Neuronal stem cell (in vitro differentiated cells): ENCODE measurements at regions not wholly inside any gene's neighbourhood (a gene's known extent, or its start where the extent isn't known, plus 50 kb on each side); places are given as distances from the start of the nearest gene placed in this dataset.
"Not testable (repeated sequence)": the region's sequence is repeated elsewhere in the genome, so short reads cannot be mapped to it uniquely, and the experiment has no call there.

Experiments
- DNase-seq: peaks from one replicate; pipeline ENCODE4 v3.0.0-alpha.2; 2013; ENCODE audit warnings: low spot score
- H2AFZ ChIP-seq: one replicate; pipeline ENCODE4 v1.6.1; 2013; ENCODE audit warnings: mild to moderate bottlenecking, low read length, inconsistent platforms
- H2AK5ac ChIP-seq: 2 replicates; pipeline ENCODE4 v1.6.1; 2013; ENCODE audit warnings: low read depth, mild to moderate bottlenecking, inconsistent platforms, low read length, moderate library complexity, mixed read lengths
- H2BK120ac ChIP-seq: 2 replicates; pipeline ENCODE4 v1.6.1; 2013; ENCODE audit warnings: low read depth, mild to moderate bottlenecking, inconsistent platforms, low read length, moderate library complexity, mixed read lengths
- H2BK12ac ChIP-seq: one replicate; pipeline ENCODE4 v1.6.1; 2013; ENCODE audit warnings: low read length, inconsistent platforms
- H2BK15ac ChIP-seq: 2 replicates; pipeline ENCODE4 v1.6.1; 2013; ENCODE audit warnings: mild to moderate bottlenecking, low read length, inconsistent platforms, mixed read lengths
- H2BK5ac ChIP-seq: one replicate; pipeline ENCODE4 v1.6.1; 2013; ENCODE audit warnings: inconsistent platforms, mild to moderate bottlenecking, low read length, moderate library complexity
- H3K14ac ChIP-seq: one replicate; pipeline ENCODE4 v1.6.1; 2013; ENCODE audit warnings: low read length, inconsistent platforms
- H3K18ac ChIP-seq: 2 replicates; pipeline ENCODE4 v1.6.1; 2013; ENCODE audit warnings: low read length, inconsistent platforms
- H3K23ac ChIP-seq: 2 replicates; pipeline ENCODE4 v1.6.1; 2013; ENCODE audit warnings: low read depth, mild to moderate bottlenecking, mixed read lengths, low read length, inconsistent platforms; ENCODE audit not compliant: poor library complexity
- H3K27ac ChIP-seq: replicated peaks from 3 replicates; pipeline ENCODE4 v1.5.1; 2013; ENCODE audit warnings: low read length, inconsistent platforms
- H3K27me3 ChIP-seq, 3 experiments: 2 replicates each; pipeline ENCODE4 v1.6.1; 2013; ENCODE audit warnings: low read length in 3 of 3, mild to moderate bottlenecking in 2 of 3, inconsistent platforms in 1 of 3, low read depth in 1 of 3, mixed read lengths in 1 of 3, moderate library complexity in 1 of 3; ENCODE audit not compliant: control insufficient read depth in 3 of 3, insufficient read depth in 3 of 3
- H3K36me3 ChIP-seq, 2 donors: replicated peaks in 1 of 2; 2 replicates each; pipeline ENCODE4 v1.6.1; 2013; ENCODE audit warnings: low read length in 2 of 2; ENCODE audit not compliant: control insufficient read depth in 2 of 2, insufficient read depth in 2 of 2
- H3K4ac ChIP-seq: 2 replicates; pipeline ENCODE4 v1.6.1; 2013; ENCODE audit warnings: inconsistent platforms, mild to moderate bottlenecking, low read length, moderate library complexity
- H3K4me1 ChIP-seq, 2 donors: 1 replicate in 1 of 2; 2 replicates in 1 of 2; pipeline ENCODE4 v1.6.1; 2013; ENCODE audit warnings: low read length in 2 of 2, low read depth in 1 of 2; ENCODE audit not compliant: control insufficient read depth in 2 of 2, insufficient read depth in 1 of 2
- H3K4me2 ChIP-seq: one replicate; pipeline ENCODE4 v1.6.1; 2013; ENCODE audit warnings: mild to moderate bottlenecking, low read length, inconsistent platforms; ENCODE audit not compliant: insufficient read depth, poor library complexity, severe bottlenecking
- H3K4me3 ChIP-seq, 2 donors: 2 replicates each; pipeline ENCODE4 v1.5.1; 2013; ENCODE audit warnings: low read length in 2 of 2, mild to moderate bottlenecking in 2 of 2, inconsistent platforms in 1 of 2, moderate library complexity in 1 of 2
- H3K79me1 ChIP-seq: one replicate; pipeline ENCODE4 v1.6.1; 2013; ENCODE audit warnings: low read depth, mild to moderate bottlenecking, inconsistent platforms, low read length, moderate library complexity
- H3K9ac ChIP-seq: one replicate; pipeline ENCODE4 v1.6.1; 2013; ENCODE audit warnings: mild to moderate bottlenecking, low read depth, low read length, inconsistent platforms; ENCODE audit not compliant: poor library complexity
- H3K9me3 ChIP-seq, 2 donors: replicated peaks in 1 of 2; 2 replicates each; pipeline versions ENCODE3 to v1.6.1; 2013; ENCODE audit warnings: low read length in 2 of 2, mild to moderate bottlenecking in 2 of 2, inconsistent platforms in 1 of 2, low read depth in 1 of 2, mixed read lengths in 1 of 2, moderate library complexity in 1 of 2; ENCODE audit not compliant: control insufficient read depth in 2 of 2, insufficient read depth in 1 of 2
- H4K8ac ChIP-seq: one replicate; pipeline ENCODE4 v1.6.1; 2013; ENCODE audit warnings: low read depth, mild to moderate bottlenecking, inconsistent platforms, low read length, moderate library complexity
- H4K91ac ChIP-seq: one replicate; pipeline ENCODE4 v1.6.1; 2013; ENCODE audit warnings: low read length, low read depth, mild to moderate bottlenecking, inconsistent platforms; ENCODE audit not compliant: poor library complexity
- WGBS, 2 donors: extraction: QIAGEN DNeasy Blood & Tissue Kit; methylation state at CpG; one replicate each; pipeline ENCODE4 v1.1.7; 2013; ENCODE audit warnings: missing lambda C conversion rate in 2 of 2, mixed read lengths in 1 of 2; ENCODE audit not compliant: insufficient read length in 2 of 2, insufficient replicate concordance in 1 of 2; ENCODE audit errors: extremely low coverage in 2 of 2; 5-methylcytosine and 5-hydroxymethylcytosine counted together

- H3K27me3 ChIP-seq, result no peaks in the 10 kb centered on the region
- no peak overlapping the region for H2AK5ac ChIP-seq
- no peak overlapping the region for H4K8ac ChIP-seq
- no peak overlapping the region for H3K18ac ChIP-seq
- no peak overlapping the region for H3K4me3 ChIP-seq
- H2BK12ac ChIP-seq, result no peak overlapping the region
- no peak overlapping the region for H2AFZ ChIP-seq
- H2BK15ac ChIP-seq, result no peak overlapping the region
- H3K79me1 ChIP-seq, result no peaks in the 10 kb centered on the region
- no peaks in the 10 kb centered on the region for H3K9me3 ChIP-seq
- H3K4me2 ChIP-seq, result no peak overlapping the region
- H3K4me1 ChIP-seq, result no peaks in the 10 kb centered on the region
- no peak overlapping the region for H3K23ac ChIP-seq
- no peak overlapping the region for H2BK5ac ChIP-seq
- DNase-seq, result no peak
- H3K27ac ChIP-seq, result no peak overlapping the region
- no peak overlapping the region for H2BK120ac ChIP-seq
- no peak overlapping the region for H4K91ac ChIP-seq
- H3K36me3 ChIP-seq, result no peaks in the 10 kb centered on the region
- H3K14ac ChIP-seq, result no peak overlapping the region
- no peak overlapping the region for H3K4ac ChIP-seq
- H3K9ac ChIP-seq, result no peak overlapping the region
Measured at GRCh38 chr5:122665051-122665450, 109.8 kb upstream of the SNX2 start.

GRCh38 chr5:122668552-122668951, 106.3 kb upstream of the SNX2 start:
- Histone ChIP-seq H4K8ac (no peak overlapping the region), H2BK5ac (no peak overlapping the region), H3K18ac (no peak overlapping the region), H3K9me3 (no peaks in the 10 kb centered on the region), H3K23ac (no peak overlapping the region), H3K4me1 (no peaks in the 10 kb centered on the region), H4K91ac (no peak overlapping the region), H3K27me3 (no peaks in the 10 kb centered on the region), H3K27ac (no peak overlapping the region), H3K9ac (no peak overlapping the region), H2BK15ac (no peak overlapping the region), H3K14ac (no peak overlapping the region), H3K4me2 (no peak overlapping the region), H2BK12ac (no peak overlapping the region), H3K36me3 (no peaks in the 10 kb centered on the region), H3K4me3 (no peak overlapping the region), H2AK5ac (no peak overlapping the region), H3K79me1 (no peaks in the 10 kb centered on the region), H2BK120ac (no peak overlapping the region), H2AFZ (no peak overlapping the region), H3K4ac (no peak overlapping the region)
- no peak for DNase-seq
- WGBS, 2 donors, result no CpG with 5 or more reads among the region's 2 CpGs

- H4K91ac ChIP-seq, H2BK12ac ChIP-seq, H3K27me3 ChIP-seq, H3K4me2 ChIP-seq, H2AFZ ChIP-seq, H3K36me3 ChIP-seq, H2AK5ac ChIP-seq, H3K4me1 ChIP-seq, H3K4me3 ChIP-seq, H4K8ac ChIP-seq, H3K27ac ChIP-seq, H3K14ac ChIP-seq, DNase-seq, H3K4ac ChIP-seq, H3K79me1 ChIP-seq, H3K18ac ChIP-seq, H2BK15ac ChIP-seq, H3K9me3 ChIP-seq, H2BK120ac ChIP-seq, H2BK5ac ChIP-seq, H3K23ac ChIP-seq, H3K9ac ChIP-seq: not testable (repeated sequence)
- no CpG with 5 or more reads among the region's 1 CpG for WGBS, 2 donors
Measured at GRCh38 chr5:122669709-122670108, 105.2 kb upstream of the SNX2 start.

DNA sequence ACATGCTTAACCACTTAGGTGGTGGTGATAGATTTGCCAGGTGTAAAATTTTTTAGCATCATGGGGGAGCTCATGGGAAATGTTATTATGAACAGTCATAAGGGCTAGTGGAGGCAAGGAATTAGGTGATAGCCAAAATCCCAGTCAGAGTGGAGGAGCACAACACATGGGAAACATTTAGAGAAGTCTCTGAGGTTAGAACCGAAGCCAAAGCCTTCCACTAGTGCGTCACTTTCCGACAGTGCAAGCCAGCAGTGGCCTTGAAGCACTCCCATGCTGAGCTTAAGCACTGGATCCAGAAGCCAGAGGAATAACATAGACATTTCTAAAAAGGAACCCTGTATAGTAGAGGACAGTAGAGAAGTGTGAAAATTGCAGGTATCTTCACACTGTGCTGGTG, 101.5 kb upstream of the SNX2 start:
- no peaks in the 10 kb centered on the region for H3K79me1 ChIP-seq
- WGBS, 2 donors, result no CpG with 5 or more reads among the region's 3 CpGs

More for the DNA sequence above, 101.5 kb upstream of the SNX2 start:
- Histone ChIP-seq H3K27ac (no peak overlapping the region), H3K18ac (no peak overlapping the region), H2BK12ac (no peak overlapping the region), H3K9ac (no peak overlapping the region), H3K27me3 (no peaks in the 10 kb centered on the region), H2AFZ (no peak overlapping the region), H3K4me2 (no peak overlapping the region), H3K9me3 (no peaks in the 10 kb centered on the region), H3K4ac (no peak overlapping the region), H3K36me3 (no peaks in the 10 kb centered on the region), H2BK120ac (no peak overlapping the region), H3K4me3 (no peak overlapping the region), H2BK5ac (no peak overlapping the region), H2AK5ac (no peak overlapping the region), H4K8ac (no peak overlapping the region), H4K91ac (no peak overlapping the region), H2BK15ac (no peak overlapping the region), H3K14ac (no peak overlapping the region), H3K23ac (no peak overlapping the region), H3K4me1 (no peaks in the 10 kb centered on the region)
- no peak for DNase-seq
